ENCODE measurements at regions not wholly inside any gene's neighbourhood (a gene's known extent, or its start where the extent isn't known, plus 50 kb on each side); places are given as distances from the start of the nearest gene placed in this dataset.
A peak's percentile ranks its signal among the peaks of the same experiment; 100 is the strongest.

GRCh38 chr15:62606376-62607113 lies 436.0 kb upstream of the TPM1 start:
- Mint-ChIP-seq H3K9me3 (ENCODE audit: low read depth) (peaks cover 6% of the 10 kb centered on the region), H3K27ac (ENCODE audit: unreplicated experiment) (peak overlapping the region; percentile 39), H3K36me3 (ENCODE audit: low read depth) (no peaks in the 10 kb centered on the region), H3K4me3 (ENCODE audit: unreplicated experiment) (no peak overlapping the region), H3K27me3 (ENCODE audit: low read depth) (peaks cover 1% of the 10 kb centered on the region), H3K4me1 (ENCODE audit: low read depth) (peaks cover 37% of the 10 kb centered on the region)
- no peak for TF ChIP-seq CTCF (IDR thresholded peaks at IDR 0.05)
- DNase-seq (ENCODE audit: low spot score): no peak

- H3K27me3 Mint-ChIP-seq (ENCODE audit: low read depth): peaks cover 4% of the 10 kb centered on the region
- peaks cover 33% of the 10 kb centered on the region for H3K4me1 Mint-ChIP-seq (ENCODE audit: low read depth)
- H3K36me3 Mint-ChIP-seq (ENCODE audit: low read depth): no peaks in the 10 kb centered on the region
- TF ChIP-seq CTCF (IDR thresholded peaks at IDR 0.05): no peak
- peaks cover 5% of the 10 kb centered on the region for H3K9me3 Mint-ChIP-seq (ENCODE audit: low read depth)
- H3K4me3 Mint-ChIP-seq (ENCODE audit: unreplicated experiment): no peak overlapping the region
- DNase-seq (ENCODE audit: low spot score): no peak
- H3K27ac Mint-ChIP-seq (ENCODE audit: unreplicated experiment): peak overlapping the region; percentile 39
Observed at GRCh38 chr15:62607114-62607462, 435.5 kb upstream of the TPM1 start.

GRCh38 chr15:62607643-62608042 lies 434.9 kb upstream of the TPM1 start:
- peaks cover 5% of the 10 kb centered on the region for H3K9me3 Mint-ChIP-seq (ENCODE audit: low read depth)
- no peak overlapping the region for H3K27ac Mint-ChIP-seq (ENCODE audit: unreplicated experiment)
- H3K27me3 Mint-ChIP-seq (ENCODE audit: low read depth): peaks cover 6% of the 10 kb centered on the region
- TF ChIP-seq CTCF (IDR thresholded peaks at IDR 0.05): no peak
- no peak for DNase-seq (ENCODE audit: low spot score)
- peaks cover 32% of the 10 kb centered on the region for H3K4me1 Mint-ChIP-seq (ENCODE audit: low read depth)
- H3K36me3 Mint-ChIP-seq (ENCODE audit: low read depth): no peaks in the 10 kb centered on the region
- no peak overlapping the region for H3K4me3 Mint-ChIP-seq (ENCODE audit: unreplicated experiment)

GRCh38 chr15:62608369-62608768 lies 434.2 kb upstream of the TPM1 start:
- no peak for DNase-seq (ENCODE audit: low spot score)
- TF ChIP-seq CTCF (IDR thresholded peaks at IDR 0.05): no peak
- Mint-ChIP-seq H3K9me3 (ENCODE audit: low read depth) (peaks cover 5% of the 10 kb centered on the region), H3K4me3 (ENCODE audit: unreplicated experiment) (no peak overlapping the region), H3K4me1 (ENCODE audit: low read depth) (peaks cover 32% of the 10 kb centered on the region), H3K27ac (ENCODE audit: unreplicated experiment) (no peak overlapping the region), H3K27me3 (ENCODE audit: low read depth) (peaks cover 6% of the 10 kb centered on the region), H3K36me3 (ENCODE audit: low read depth) (no peaks in the 10 kb centered on the region)

- TF ChIP-seq CTCF (IDR thresholded peaks at IDR 0.05): no peak
- no peak for DNase-seq (ENCODE audit: low spot score)
- Mint-ChIP-seq H3K36me3 (ENCODE audit: low read depth) (no peaks in the 10 kb centered on the region), H3K4me3 (ENCODE audit: unreplicated experiment) (no peak overlapping the region), H3K4me1 (ENCODE audit: low read depth) (peaks cover 25% of the 10 kb centered on the region), H3K27ac (ENCODE audit: unreplicated experiment) (no peak overlapping the region), H3K9me3 (ENCODE audit: low read depth) (peaks cover 5% of the 10 kb centered on the region), H3K27me3 (ENCODE audit: low read depth) (peaks cover 6% of the 10 kb centered on the region)
Observed at GRCh38 chr15:62610265-62610869, 432.2 kb upstream of the TPM1 start.

Measured in chondrocyte (in vitro differentiated cells).